22Rv1 (cell line): ENCODE measurements at regions not wholly inside any gene's neighbourhood (a gene's known extent, or its start where the extent isn't known, plus 50 kb on each side); places are given as distances from the start of the nearest gene placed in this dataset.

ENCODE experiments used
- CTCF ChIP-seq: fragments of 450-650 bp; IDR thresholded peaks from 2 replicates; pipeline ENCODE4 v1.5.1; 2017; ENCODE audit warnings: mild to moderate bottlenecking
- ZFX ChIP-seq: fragments of 450-650 bp; IDR thresholded peaks from 2 replicates; pipeline ENCODE4 v1.6.1; 2017; ENCODE audit warnings: antibody characterized with exemption, borderline replicate concordance

- TF ChIP-seq CTCF (no peak), ZFX (no peak)
These were observed 146.1 kb upstream of the LINGO1 start for GRCh38 chr15:77778802-77779201.
